ENCODE measurements at regions not wholly inside any gene's neighbourhood (a gene's known extent, or its start where the extent isn't known, plus 50 kb on each side); places are given as distances from the start of the nearest gene placed in this dataset.

DNA sequence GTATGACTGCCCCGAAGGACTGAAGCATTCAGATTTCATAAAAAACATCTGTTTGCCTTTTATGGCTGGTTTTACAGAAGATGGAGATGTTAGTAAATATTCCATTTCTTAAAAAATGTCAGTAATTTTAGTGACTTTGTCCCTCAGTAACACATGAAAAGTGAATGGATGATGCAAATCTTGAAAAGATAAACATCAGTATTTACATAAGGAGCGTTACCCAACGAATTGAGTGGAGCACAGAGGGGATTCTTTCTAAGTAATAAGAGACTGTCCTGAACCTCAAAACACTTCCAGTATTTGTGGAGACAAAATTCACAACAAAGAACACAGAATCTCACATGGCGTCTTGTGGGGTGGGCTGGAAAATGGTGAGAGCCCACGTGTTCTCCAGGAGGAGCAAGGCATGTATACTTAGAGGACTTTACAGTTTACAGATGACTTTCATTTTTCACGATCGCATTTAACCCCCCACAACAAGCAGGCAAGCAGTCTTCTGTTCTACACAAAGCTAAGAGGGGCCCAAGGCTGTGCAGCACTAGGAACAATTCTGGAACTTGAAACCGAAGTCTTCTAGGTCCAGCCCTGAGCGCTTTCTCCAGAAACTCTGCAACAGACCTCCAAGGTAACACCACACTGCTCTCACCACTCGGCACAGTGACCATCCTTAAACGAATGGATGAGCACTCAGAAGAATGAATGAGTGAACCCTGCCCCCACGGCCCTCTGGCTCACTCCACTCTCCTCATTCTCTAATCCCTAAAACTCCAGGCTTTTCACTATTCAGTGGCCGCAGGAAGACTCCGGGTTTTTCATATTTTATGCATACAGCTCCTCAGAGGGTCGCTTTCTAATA lies 709.8 kb downstream of the UQCRFS1 start:
- Histone ChIP-seq H3K27me3 (ENCODE audit: control insufficient read depth in 1 of 2, insufficient read depth in 2 of 2, low read length in 2 of 2) (no peaks in the 10 kb centered on the region), H3K9ac (ENCODE audit: low read depth in 1 of 2, low read length in 2 of 2) (no peak overlapping the region), H3K4me3 (ENCODE audit: low read depth in 1 of 2, low read length in 2 of 2) (no peak overlapping the region), H3K36me3 (ENCODE audit: control insufficient read depth in 1 of 2, insufficient read depth in 2 of 2, low read length in 2 of 2) (no peaks in the 10 kb centered on the region), H3K4me1 (ENCODE audit: control insufficient read depth in 1 of 2, insufficient read depth in 2 of 2, low read length in 2 of 2) (no peaks in the 10 kb centered on the region), H3K9me3 (ENCODE audit: control insufficient read depth in 1 of 2, low read length in 2 of 2) (no peaks in the 10 kb centered on the region), H3K27ac (ENCODE audit: low read depth, low read length) (no peak overlapping the region)

DNA sequence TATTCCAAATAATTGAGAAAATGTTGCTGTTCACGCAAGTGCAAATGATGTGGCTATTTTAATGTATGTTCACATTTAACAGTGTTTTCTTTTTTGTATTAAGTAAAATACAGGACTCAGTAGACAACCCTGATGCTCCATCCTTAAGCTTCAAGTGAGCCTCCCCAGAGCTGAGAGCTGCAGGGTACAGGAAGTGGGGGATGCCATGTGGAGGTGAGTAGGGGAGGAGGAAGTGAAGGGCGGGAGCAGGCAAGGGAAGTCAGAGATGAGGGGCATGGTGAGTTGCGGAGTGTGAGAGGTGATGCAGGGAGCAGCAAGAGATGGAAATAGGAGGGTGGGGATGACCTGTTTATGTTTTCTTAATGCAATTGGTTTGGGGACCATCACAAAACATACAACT lies 711.0 kb downstream of the UQCRFS1 start:
- no peaks in the 10 kb centered on the region for H3K36me3 ChIP-seq (ENCODE audit: control insufficient read depth in 1 of 2, insufficient read depth in 2 of 2, low read length in 2 of 2)
- no peak overlapping the region for H3K4me3 ChIP-seq (ENCODE audit: low read depth in 1 of 2, low read length in 2 of 2)
- no peaks in the 10 kb centered on the region for H3K9me3 ChIP-seq (ENCODE audit: control insufficient read depth in 1 of 2, low read length in 2 of 2)
- H3K27me3 ChIP-seq (ENCODE audit: control insufficient read depth in 1 of 2, insufficient read depth in 2 of 2, low read length in 2 of 2): no peaks in the 10 kb centered on the region
- no peak overlapping the region for H3K9ac ChIP-seq (ENCODE audit: low read depth in 1 of 2, low read length in 2 of 2)
- H3K27ac ChIP-seq (ENCODE audit: low read depth, low read length): no peak overlapping the region
- H3K4me1 ChIP-seq (ENCODE audit: control insufficient read depth in 1 of 2, insufficient read depth in 2 of 2, low read length in 2 of 2): no peaks in the 10 kb centered on the region

DNA sequence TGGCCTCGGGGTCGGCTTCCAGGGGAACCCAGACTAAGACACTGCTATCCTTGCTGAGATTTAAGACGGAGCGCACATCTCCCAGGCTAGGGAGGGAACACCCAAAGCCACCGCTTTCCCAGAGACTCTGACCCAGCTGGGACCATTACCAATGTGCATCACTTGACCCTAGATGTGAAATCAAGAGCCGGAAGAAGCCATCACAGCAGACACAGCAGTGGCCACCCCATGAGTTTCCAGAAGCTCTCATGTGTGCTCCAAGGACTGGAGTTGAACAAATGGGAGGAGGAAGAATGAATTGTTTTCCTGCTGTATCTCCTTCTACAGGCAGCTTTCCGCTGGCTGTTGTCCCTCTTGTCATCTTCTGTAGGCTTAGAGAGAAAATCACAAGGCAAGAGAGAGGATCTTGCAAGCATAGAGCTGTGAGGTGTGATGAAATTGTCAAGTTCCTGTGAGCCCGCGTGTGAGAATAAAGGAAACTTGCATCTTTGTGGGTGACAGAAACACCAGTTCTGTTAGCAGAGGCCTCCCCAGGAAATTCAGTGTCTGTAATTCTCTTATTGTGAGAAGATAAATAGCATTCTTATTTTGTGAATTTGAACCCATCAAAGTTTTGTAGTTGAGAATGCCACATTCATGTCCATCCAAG lies 711.8 kb downstream of the UQCRFS1 start:
- no peaks in the 10 kb centered on the region for H3K27me3 ChIP-seq (ENCODE audit: control insufficient read depth in 1 of 2, insufficient read depth in 2 of 2, low read length in 2 of 2)
- H3K9me3 ChIP-seq (ENCODE audit: control insufficient read depth in 1 of 2, low read length in 2 of 2): no peaks in the 10 kb centered on the region
- H3K27ac ChIP-seq (ENCODE audit: low read depth, low read length): no peak overlapping the region
- H3K4me3 ChIP-seq (ENCODE audit: low read depth in 1 of 2, low read length in 2 of 2): no peak overlapping the region
- H3K4me1 ChIP-seq (ENCODE audit: control insufficient read depth in 1 of 2, insufficient read depth in 2 of 2, low read length in 2 of 2): no peaks in the 10 kb centered on the region
- H3K9ac ChIP-seq (ENCODE audit: low read depth in 1 of 2, low read length in 2 of 2): no peak overlapping the region
- no peaks in the 10 kb centered on the region for H3K36me3 ChIP-seq (ENCODE audit: control insufficient read depth in 1 of 2, insufficient read depth in 2 of 2, low read length in 2 of 2)

DNA sequence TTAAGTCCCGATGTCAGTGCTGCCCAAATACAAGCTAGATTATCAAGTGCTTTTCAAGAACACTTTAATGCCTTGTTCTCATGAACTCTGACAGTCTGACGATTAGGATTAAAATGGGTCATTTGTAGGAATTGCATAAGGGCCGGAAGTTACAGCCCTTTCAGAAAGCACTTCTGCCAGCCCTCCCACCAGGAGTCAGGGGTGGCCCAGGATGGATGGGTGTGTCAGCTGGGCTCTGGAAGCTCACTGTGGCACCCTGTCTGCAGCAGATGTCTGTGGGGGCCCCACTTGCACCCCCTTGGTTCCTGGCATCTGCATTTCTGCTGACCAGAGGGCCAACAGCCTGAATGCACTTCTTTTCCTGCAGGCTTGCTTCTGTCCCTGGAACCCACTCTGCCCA lies 712.7 kb downstream of the UQCRFS1 start:
- H3K9me3 ChIP-seq (ENCODE audit: control insufficient read depth in 1 of 2, low read length in 2 of 2): no peaks in the 10 kb centered on the region
- H3K27ac ChIP-seq (ENCODE audit: low read depth, low read length): no peak overlapping the region
- H3K4me1 ChIP-seq (ENCODE audit: control insufficient read depth in 1 of 2, insufficient read depth in 2 of 2, low read length in 2 of 2): no peaks in the 10 kb centered on the region
- H3K9ac ChIP-seq (ENCODE audit: low read depth in 1 of 2, low read length in 2 of 2): no peak overlapping the region
- H3K4me3 ChIP-seq (ENCODE audit: low read depth in 1 of 2, low read length in 2 of 2): no peak overlapping the region
- H3K36me3 ChIP-seq (ENCODE audit: control insufficient read depth in 1 of 2, insufficient read depth in 2 of 2, low read length in 2 of 2): no peaks in the 10 kb centered on the region
- H3K27me3 ChIP-seq (ENCODE audit: control insufficient read depth in 1 of 2, insufficient read depth in 2 of 2, low read length in 2 of 2): no peaks in the 10 kb centered on the region

DNA sequence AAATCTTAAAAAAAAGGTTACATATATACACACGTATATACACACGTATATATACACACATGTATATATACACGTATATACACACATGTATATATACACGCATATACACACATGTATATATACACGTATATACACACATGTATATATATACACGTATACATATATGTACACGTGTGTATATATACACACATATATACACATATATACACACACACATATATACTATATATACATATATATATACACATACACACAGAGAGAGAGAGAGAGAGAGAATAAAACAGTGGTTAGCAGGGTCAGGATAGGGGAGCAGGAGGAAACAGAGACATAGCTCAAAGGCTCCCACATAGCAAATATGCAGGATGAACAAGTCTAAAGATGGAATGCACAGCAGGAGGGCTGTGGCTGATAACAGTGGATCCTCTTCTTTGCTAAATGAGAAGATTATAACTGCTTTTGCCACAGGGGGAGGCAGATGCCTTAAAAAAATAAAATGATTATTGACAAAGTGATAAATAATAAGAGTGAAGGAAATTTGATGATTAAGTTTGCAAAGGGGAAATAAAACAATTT lies 714.5 kb downstream of the UQCRFS1 start:
- Histone ChIP-seq H3K4me1 (ENCODE audit: control insufficient read depth in 1 of 2, insufficient read depth in 2 of 2, low read length in 2 of 2) (no peaks in the 10 kb centered on the region), H3K9ac (ENCODE audit: low read depth in 1 of 2, low read length in 2 of 2) (no peak overlapping the region), H3K36me3 (ENCODE audit: control insufficient read depth in 1 of 2, insufficient read depth in 2 of 2, low read length in 2 of 2) (no peaks in the 10 kb centered on the region), H3K4me3 (ENCODE audit: low read depth in 1 of 2, low read length in 2 of 2) (no peak overlapping the region), H3K27ac (ENCODE audit: low read depth, low read length) (no peak overlapping the region), H3K9me3 (ENCODE audit: control insufficient read depth in 1 of 2, low read length in 2 of 2) (no peaks in the 10 kb centered on the region), H3K27me3 (ENCODE audit: control insufficient read depth in 1 of 2, insufficient read depth in 2 of 2, low read length in 2 of 2) (no peaks in the 10 kb centered on the region)

DNA sequence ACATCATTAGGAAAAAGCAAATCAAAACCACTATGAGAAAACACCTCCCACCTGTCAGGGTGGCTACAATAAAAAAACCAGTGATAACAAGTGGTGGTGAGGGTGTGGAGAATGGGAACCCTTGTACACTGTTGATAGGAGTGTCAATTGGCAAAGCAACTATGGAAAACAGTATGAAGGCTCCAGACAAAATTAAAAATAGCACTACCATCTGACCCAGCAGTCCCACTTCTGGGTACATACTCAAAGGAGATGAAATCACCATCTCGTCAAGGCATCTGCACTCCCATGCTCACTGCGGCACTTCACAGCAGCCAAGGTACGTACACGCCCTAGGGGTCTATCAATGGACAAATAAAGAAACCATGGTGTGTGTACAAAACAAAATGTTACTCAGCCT lies 715.1 kb downstream of the UQCRFS1 start:
- Histone ChIP-seq H3K27ac (ENCODE audit: low read depth, low read length) (no peak overlapping the region), H3K9ac (ENCODE audit: low read depth in 1 of 2, low read length in 2 of 2) (no peak overlapping the region), H3K9me3 (ENCODE audit: control insufficient read depth in 1 of 2, low read length in 2 of 2) (no peaks in the 10 kb centered on the region), H3K4me1 (ENCODE audit: control insufficient read depth in 1 of 2, insufficient read depth in 2 of 2, low read length in 2 of 2) (no peaks in the 10 kb centered on the region), H3K27me3 (ENCODE audit: control insufficient read depth in 1 of 2, insufficient read depth in 2 of 2, low read length in 2 of 2) (no peaks in the 10 kb centered on the region), H3K36me3 (ENCODE audit: control insufficient read depth in 1 of 2, insufficient read depth in 2 of 2, low read length in 2 of 2) (no peaks in the 10 kb centered on the region), H3K4me3 (ENCODE audit: low read depth in 1 of 2, low read length in 2 of 2) (no peak overlapping the region)

DNA sequence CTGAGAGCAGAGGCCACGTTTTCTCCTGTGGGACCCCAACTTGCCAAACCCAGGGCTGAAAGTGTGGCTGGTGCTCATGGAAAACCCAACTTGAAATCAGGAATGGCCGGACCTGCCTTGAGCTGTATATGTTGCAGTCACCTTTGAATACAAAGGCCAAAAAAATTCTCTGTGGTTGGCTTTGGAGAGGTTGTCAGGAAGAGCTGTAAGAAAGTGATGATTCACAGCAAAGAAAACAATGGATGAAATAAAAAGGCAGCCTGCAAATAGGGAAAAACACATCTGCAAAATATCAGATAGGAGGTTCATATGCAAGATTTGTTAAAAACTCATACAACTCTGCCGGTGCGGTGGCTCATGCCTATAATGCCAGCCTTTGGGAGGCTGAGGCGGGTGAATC lies 715.8 kb downstream of the UQCRFS1 start:
- no peaks in the 10 kb centered on the region for H3K36me3 ChIP-seq (ENCODE audit: control insufficient read depth in 1 of 2, insufficient read depth in 2 of 2, low read length in 2 of 2)
- no peaks in the 10 kb centered on the region for H3K27me3 ChIP-seq (ENCODE audit: control insufficient read depth in 1 of 2, insufficient read depth in 2 of 2, low read length in 2 of 2)

DNA sequence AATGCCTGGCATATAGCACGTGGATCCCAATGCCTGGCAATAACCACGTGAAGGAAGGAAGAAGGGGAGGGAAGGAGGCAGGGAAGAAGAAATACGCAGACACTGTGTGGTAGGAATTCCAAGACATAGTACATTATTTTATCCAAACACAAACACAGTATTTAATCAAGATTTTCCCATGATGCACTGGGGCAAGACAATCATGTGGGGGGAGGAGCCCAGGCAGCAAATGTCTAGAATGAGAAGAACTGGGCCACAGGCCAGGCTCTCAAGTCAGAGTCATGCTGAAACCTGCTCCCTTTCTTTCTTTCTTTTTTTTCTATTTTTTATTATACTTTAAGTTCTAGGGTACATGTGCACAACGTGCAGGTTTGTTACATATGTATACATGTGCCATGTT lies 717.9 kb downstream of the UQCRFS1 start:
- Histone ChIP-seq H3K36me3 (ENCODE audit: control insufficient read depth in 1 of 2, insufficient read depth in 2 of 2, low read length in 2 of 2) (no peaks in the 10 kb centered on the region), H3K4me3 (ENCODE audit: low read depth in 1 of 2, low read length in 2 of 2) (no peak overlapping the region), H3K27me3 (ENCODE audit: control insufficient read depth in 1 of 2, insufficient read depth in 2 of 2, low read length in 2 of 2) (no peaks in the 10 kb centered on the region), H3K9me3 (ENCODE audit: control insufficient read depth in 1 of 2, low read length in 2 of 2) (no peaks in the 10 kb centered on the region), H3K9ac (ENCODE audit: low read depth in 1 of 2, low read length in 2 of 2) (no peak overlapping the region), H3K27ac (ENCODE audit: low read depth, low read length) (no peak overlapping the region), H3K4me1 (ENCODE audit: control insufficient read depth in 1 of 2, insufficient read depth in 2 of 2, low read length in 2 of 2) (no peaks in the 10 kb centered on the region)

More for the DNA sequence above, 715.8 kb downstream of the UQCRFS1 start:
- no peak overlapping the region for H3K4me3 ChIP-seq (ENCODE audit: low read depth in 1 of 2, low read length in 2 of 2)
- no peak overlapping the region for H3K27ac ChIP-seq (ENCODE audit: low read depth, low read length)
- H3K9ac ChIP-seq (ENCODE audit: low read depth in 1 of 2, low read length in 2 of 2): no peak overlapping the region
- H3K9me3 ChIP-seq (ENCODE audit: control insufficient read depth in 1 of 2, low read length in 2 of 2): no peaks in the 10 kb centered on the region
- no peaks in the 10 kb centered on the region for H3K4me1 ChIP-seq (ENCODE audit: control insufficient read depth in 1 of 2, insufficient read depth in 2 of 2, low read length in 2 of 2)

DNA sequence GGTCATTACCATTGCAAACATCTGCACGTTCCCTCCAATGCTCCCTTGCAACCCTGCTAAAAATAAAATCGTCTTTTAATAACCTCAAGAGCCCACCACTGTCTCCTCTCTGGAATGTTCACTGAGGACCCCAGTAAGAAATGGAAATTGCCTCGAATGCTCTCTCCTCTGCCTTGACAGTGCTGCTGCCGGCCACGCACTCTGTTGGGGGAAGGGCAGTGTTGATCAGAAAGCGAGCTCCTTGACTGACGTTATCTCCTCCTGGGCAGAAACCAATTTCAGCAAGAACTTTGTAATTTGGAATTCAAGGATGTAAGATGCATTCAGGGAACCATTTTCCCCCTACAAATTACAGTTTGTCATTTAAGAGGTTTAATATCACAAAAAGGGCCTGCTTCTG lies 718.5 kb downstream of the UQCRFS1 start:
- H3K4me3 ChIP-seq (ENCODE audit: low read depth in 1 of 2, low read length in 2 of 2): no peak overlapping the region
- H3K9me3 ChIP-seq (ENCODE audit: control insufficient read depth in 1 of 2, low read length in 2 of 2): no peaks in the 10 kb centered on the region
- H3K27me3 ChIP-seq (ENCODE audit: control insufficient read depth in 1 of 2, insufficient read depth in 2 of 2, low read length in 2 of 2): no peaks in the 10 kb centered on the region
- no peaks in the 10 kb centered on the region for H3K36me3 ChIP-seq (ENCODE audit: control insufficient read depth in 1 of 2, insufficient read depth in 2 of 2, low read length in 2 of 2)
- no peaks in the 10 kb centered on the region for H3K4me1 ChIP-seq (ENCODE audit: control insufficient read depth in 1 of 2, insufficient read depth in 2 of 2, low read length in 2 of 2)
- no peak overlapping the region for H3K27ac ChIP-seq (ENCODE audit: low read depth, low read length)
- no peak overlapping the region for H3K9ac ChIP-seq (ENCODE audit: low read depth in 1 of 2, low read length in 2 of 2)

DNA sequence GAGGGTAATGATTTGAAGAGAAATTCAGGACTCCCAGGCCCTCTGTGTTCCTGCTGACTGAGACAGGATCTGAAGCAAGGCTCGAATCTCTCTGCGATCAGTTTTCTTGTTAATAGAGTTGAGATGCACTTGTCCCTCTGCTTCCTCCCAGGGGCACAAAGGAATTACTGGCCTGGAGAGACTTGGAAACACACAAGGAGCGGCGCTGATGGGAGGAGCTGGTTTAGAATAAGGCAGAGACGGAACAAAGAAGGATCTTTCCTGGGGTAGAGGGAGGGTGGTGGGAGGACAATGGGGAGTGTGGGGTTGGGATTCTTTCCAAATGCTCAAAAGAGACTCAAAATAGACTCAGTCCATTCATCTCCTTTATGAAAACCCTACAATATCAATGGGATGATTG lies 719.1 kb downstream of the UQCRFS1 start:
- no peaks in the 10 kb centered on the region for H3K36me3 ChIP-seq (ENCODE audit: control insufficient read depth in 1 of 2, insufficient read depth in 2 of 2, low read length in 2 of 2)
- H3K27me3 ChIP-seq (ENCODE audit: control insufficient read depth in 1 of 2, insufficient read depth in 2 of 2, low read length in 2 of 2): no peaks in the 10 kb centered on the region
- no peaks in the 10 kb centered on the region for H3K9me3 ChIP-seq (ENCODE audit: control insufficient read depth in 1 of 2, low read length in 2 of 2)
- H3K4me1 ChIP-seq (ENCODE audit: control insufficient read depth in 1 of 2, insufficient read depth in 2 of 2, low read length in 2 of 2): no peaks in the 10 kb centered on the region
- no peak overlapping the region for H3K4me3 ChIP-seq (ENCODE audit: low read depth in 1 of 2, low read length in 2 of 2)
- no peak overlapping the region for H3K27ac ChIP-seq (ENCODE audit: low read depth, low read length)
- no peak overlapping the region for H3K9ac ChIP-seq (ENCODE audit: low read depth in 1 of 2, low read length in 2 of 2)
